DND-41 (cell line): ENCODE measurements at regions not wholly inside any gene's neighbourhood (a gene's known extent, or its start where the extent isn't known, plus 50 kb on each side); places are given as distances from the start of the nearest gene placed in this dataset.

Experiments used
- EZH2 ChIP-seq: IDR thresholded peaks from 3 replicates; pipeline ENCODE4 v1.6.1; 2012; ENCODE audit warnings: borderline replicate concordance, low read depth, mild to moderate bottlenecking, moderate library complexity, low read length, inconsistent platforms; ENCODE audit not compliant: severe bottlenecking
- TF ChIP-seq, protein P1 (sequence below): IDR thresholded peaks from 2 replicates; pipeline ENCODE4 v1.5.1; 2012; ENCODE audit warnings: borderline replicate concordance, low read length, moderate library complexity, mild to moderate bottlenecking; ENCODE audit not compliant: poor library complexity, severe bottlenecking; ENCODE audit errors: extremely low read depth

DNA sequence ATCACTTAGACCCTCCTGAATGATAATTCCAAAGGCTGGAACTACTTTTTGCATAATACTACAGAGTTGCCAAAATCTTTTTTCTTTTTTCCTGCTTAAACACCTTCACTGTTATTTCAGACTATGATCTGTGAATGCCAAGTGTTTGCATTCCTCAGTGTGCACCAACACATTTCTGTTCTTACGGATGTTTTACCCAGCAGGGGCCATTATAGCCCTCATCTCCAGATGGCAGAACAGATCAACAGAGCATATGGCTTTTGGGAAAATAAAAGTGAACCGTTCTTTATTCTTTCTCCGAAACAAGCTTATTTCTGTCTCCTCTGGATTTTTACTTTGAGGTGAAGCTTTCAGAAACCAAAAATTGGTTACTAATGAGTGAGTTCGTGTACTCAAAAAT lies 1226.6 kb upstream of the FAM98A start:
- TF ChIP-seq, protein P1, sequence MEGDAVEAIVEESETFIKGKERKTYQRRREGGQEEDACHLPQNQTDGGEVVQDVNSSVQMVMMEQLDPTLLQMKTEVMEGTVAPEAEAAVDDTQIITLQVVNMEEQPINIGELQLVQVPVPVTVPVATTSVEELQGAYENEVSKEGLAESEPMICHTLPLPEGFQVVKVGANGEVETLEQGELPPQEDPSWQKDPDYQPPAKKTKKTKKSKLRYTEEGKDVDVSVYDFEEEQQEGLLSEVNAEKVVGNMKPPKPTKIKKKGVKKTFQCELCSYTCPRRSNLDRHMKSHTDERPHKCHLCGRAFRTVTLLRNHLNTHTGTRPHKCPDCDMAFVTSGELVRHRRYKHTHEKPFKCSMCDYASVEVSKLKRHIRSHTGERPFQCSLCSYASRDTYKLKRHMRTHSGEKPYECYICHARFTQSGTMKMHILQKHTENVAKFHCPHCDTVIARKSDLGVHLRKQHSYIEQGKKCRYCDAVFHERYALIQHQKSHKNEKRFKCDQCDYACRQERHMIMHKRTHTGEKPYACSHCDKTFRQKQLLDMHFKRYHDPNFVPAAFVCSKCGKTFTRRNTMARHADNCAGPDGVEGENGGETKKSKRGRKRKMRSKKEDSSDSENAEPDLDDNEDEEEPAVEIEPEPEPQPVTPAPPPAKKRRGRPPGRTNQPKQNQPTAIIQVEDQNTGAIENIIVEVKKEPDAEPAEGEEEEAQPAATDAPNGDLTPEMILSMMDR: no peak
- TF ChIP-seq EZH2: no peak
